ENCODE measurements at regions not wholly inside any gene's neighbourhood (a gene's known extent, or its start where the extent isn't known, plus 50 kb on each side); places are given as distances from the start of the nearest gene placed in this dataset.

GRCh38 chr5:66255714-66256113 is 111.6 kb downstream of the SREK1 start (continued):
- no peak for TF ChIP-seq REST (IDR thresholded peaks at IDR 0.05)
- no peak for TF ChIP-seq NR2F2 (IDR thresholded peaks at IDR 0.05)
- TF ChIP-seq MAX (IDR thresholded peaks at IDR 0.05), result no peak

GRCh38 chr5:66273121-66273520 is 129.0 kb downstream of the SREK1 start:
- no peak for DNase-seq (ENCODE audit: low spot score)
- Histone ChIP-seq H3K27me3 (ENCODE audit: control insufficient read depth in 4 of 4, insufficient read depth in 4 of 4, low read length in 3 of 4) (no peaks in the 10 kb centered on the region), H3K36me3 (ENCODE audit: control insufficient read depth in 4 of 4, insufficient read depth in 3 of 4, low read depth in 1 of 4, low read length in 3 of 4) (no peaks in the 10 kb centered on the region), H3K4me3 (ENCODE audit: low read depth in 1 of 3, low read length in 3 of 3) (no peak overlapping the region), H3K9me3 (ENCODE audit: control insufficient read depth in 4 of 4, low read length in 3 of 4) (no peaks in the 10 kb centered on the region), H3K27ac (ENCODE audit: low read depth in 1 of 2, low read length in 2 of 2) (no peak overlapping the region), H3K9ac (ENCODE audit: low read depth in 1 of 2, low read length in 2 of 2) (no peak overlapping the region), H3K4me1 (ENCODE audit: control insufficient read depth in 4 of 4, insufficient read depth in 4 of 4, low read length in 3 of 4) (no peaks in the 10 kb centered on the region)
- no peak for TF ChIP-seq FOXA1 (IDR thresholded peaks at IDR 0.05)
- no peak for TF ChIP-seq HNF4G (IDR thresholded peaks at IDR 0.05)
- no peak for TF ChIP-seq FOXA2 (IDR thresholded peaks at IDR 0.05)
- 63% methylated on average over 4 of the region's 4 CpGs for WGBS

- no peak overlapping the region for H3K9ac ChIP-seq (ENCODE audit: low read depth in 1 of 2, low read length in 2 of 2)
- WGBS, result 85% methylated on average over 7 of the region's 7 CpGs
- H3K4me1 ChIP-seq (ENCODE audit: control insufficient read depth in 4 of 4, insufficient read depth in 4 of 4, low read length in 3 of 4), result no peaks in the 10 kb centered on the region
- H3K27ac ChIP-seq (ENCODE audit: low read depth in 1 of 2, low read length in 2 of 2), result no peak overlapping the region
- no peaks in the 10 kb centered on the region for H3K27me3 ChIP-seq (ENCODE audit: control insufficient read depth in 4 of 4, insufficient read depth in 4 of 4, low read length in 3 of 4)
- no peaks in the 10 kb centered on the region for H3K9me3 ChIP-seq (ENCODE audit: control insufficient read depth in 4 of 4, low read length in 3 of 4)
- no peak overlapping the region for H3K4me3 ChIP-seq (ENCODE audit: low read depth in 1 of 3, low read length in 3 of 3)
- no peak for DNase-seq (ENCODE audit: low spot score)
- no peaks in the 10 kb centered on the region for H3K36me3 ChIP-seq (ENCODE audit: control insufficient read depth in 4 of 4, insufficient read depth in 3 of 4, low read depth in 1 of 4, low read length in 3 of 4)
- no peak for TF ChIP-seq GABPA (IDR thresholded peaks at IDR 0.05 in 1 of 2, conservative IDR thresholded peaks at IDR 0.05 in 1 of 2)
- TF ChIP-seq HNF4G (IDR thresholded peaks at IDR 0.05), result no peak
- TF ChIP-seq JUND (IDR thresholded peaks at IDR 0.05), result no peak
- TF ChIP-seq FOXA1 (IDR thresholded peaks at IDR 0.05), result no peak
- TF ChIP-seq SP1 (IDR thresholded peaks at IDR 0.05), result no peak
- TF ChIP-seq EGR1 (IDR thresholded peaks at IDR 0.05; ENCODE audit: low read depth in 2 of 2), result no peak
- no peak for TF ChIP-seq ZBTB33 (IDR thresholded peaks at IDR 0.05)
- TF ChIP-seq ATF3 (IDR thresholded peaks at IDR 0.05), result no peak
- no peak for TF ChIP-seq NR2F2 (IDR thresholded peaks at IDR 0.05)
- TF ChIP-seq CTCF (IDR thresholded peaks at IDR 0.05; ENCODE audit: low read depth, low read length, missing input control), result no peak
- TF ChIP-seq FOXA2 (IDR thresholded peaks at IDR 0.05), result no peak
- no peak for TF ChIP-seq MAX (IDR thresholded peaks at IDR 0.05)
- TF ChIP-seq TAF1 (conservative IDR thresholded peaks at IDR 0.05), result no peak
- no peak for TF ChIP-seq HNF4A (conservative IDR thresholded peaks at IDR 0.05)
These were observed 132.9 kb downstream of the SREK1 start for GRCh38 chr5:66276986-66277385.

Data from liver (tissue), 8 donors.